ENCODE measurements at regions not wholly inside any gene's neighbourhood (a gene's known extent, or its start where the extent isn't known, plus 50 kb on each side); places are given as distances from the start of the nearest gene placed in this dataset.

- H3K9me3 ChIP-seq (ENCODE audit: control insufficient read depth in 4 of 4, low read length in 3 of 4): no peaks in the 10 kb centered on the region
- no peaks in the 10 kb centered on the region for H3K36me3 ChIP-seq (ENCODE audit: control insufficient read depth in 4 of 4, insufficient read depth in 3 of 4, low read depth in 1 of 4, low read length in 3 of 4)
- no peak overlapping the region for H3K9ac ChIP-seq (ENCODE audit: low read depth in 1 of 2, low read length in 2 of 2)
- H3K27me3 ChIP-seq (ENCODE audit: control insufficient read depth in 4 of 4, insufficient read depth in 4 of 4, low read length in 3 of 4): peaks cover 0 to 8% (median 0%) of the 10 kb centered on the region in 4 donors
- TF ChIP-seq REST (IDR thresholded peaks at IDR 0.05) (no peak), ATF3 (IDR thresholded peaks at IDR 0.05) (no peak), EGR1 (IDR thresholded peaks at IDR 0.05; ENCODE audit: low read depth in 2 of 2) (no peak), YY1 (IDR thresholded peaks at IDR 0.05) (no peak), RXRA (IDR thresholded peaks at IDR 0.05) (no peak), TAF1 (conservative IDR thresholded peaks at IDR 0.05) (no peak), ZBTB33 (IDR thresholded peaks at IDR 0.05) (no peak), MAX (IDR thresholded peaks at IDR 0.05) (no peak), RAD21 (IDR thresholded peaks at IDR 0.05) (no peak), SP1 (IDR thresholded peaks at IDR 0.05) (no peak)
- H3K4me3 ChIP-seq (ENCODE audit: low read depth in 1 of 3, low read length in 3 of 3): no peak overlapping the region
- H3K4me1 ChIP-seq (ENCODE audit: control insufficient read depth in 4 of 4, insufficient read depth in 4 of 4, low read length in 3 of 4): no peaks in the 10 kb centered on the region
- no peak overlapping the region for H3K27ac ChIP-seq (ENCODE audit: low read depth in 1 of 2, low read length in 2 of 2)
- DNase-seq (ENCODE audit: low spot score): no peak
- WGBS: 90% methylated on average over 8 of the region's 8 CpGs
Observed at GRCh38 chr12:115571446-115571845, 706.0 kb downstream of the MED13L start.

GRCh38 chr12:115571027-115571426, 706.5 kb downstream of the MED13L start:
- no peak overlapping the region for H3K27ac ChIP-seq (ENCODE audit: low read depth in 1 of 2, low read length in 2 of 2)
- 91% methylated on average over 2 of the region's 2 CpGs for WGBS
- no peaks in the 10 kb centered on the region for H3K36me3 ChIP-seq (ENCODE audit: control insufficient read depth in 4 of 4, insufficient read depth in 3 of 4, low read depth in 1 of 4, low read length in 3 of 4)
- H3K9ac ChIP-seq (ENCODE audit: low read depth in 1 of 2, low read length in 2 of 2): no peak overlapping the region
- H3K9me3 ChIP-seq (ENCODE audit: control insufficient read depth in 4 of 4, low read length in 3 of 4): no peaks in the 10 kb centered on the region
- peaks cover 0 to 8% (median 0%) of the 10 kb centered on the region in 4 donors for H3K27me3 ChIP-seq (ENCODE audit: control insufficient read depth in 4 of 4, insufficient read depth in 4 of 4, low read length in 3 of 4)
- no peak overlapping the region for H3K4me3 ChIP-seq (ENCODE audit: low read depth in 1 of 3, low read length in 3 of 3)
- DNase-seq (ENCODE audit: low spot score): no peak
- TF ChIP-seq GABPA (IDR thresholded peaks at IDR 0.05 in 1 of 2, conservative IDR thresholded peaks at IDR 0.05 in 1 of 2) (no peak), YY1 (IDR thresholded peaks at IDR 0.05) (no peak), EGR1 (IDR thresholded peaks at IDR 0.05; ENCODE audit: low read depth in 2 of 2) (no peak), HNF4A (conservative IDR thresholded peaks at IDR 0.05) (no peak), FOXA1 (IDR thresholded peaks at IDR 0.05) (no peak), SP1 (IDR thresholded peaks at IDR 0.05) (no peak), CTCF (IDR thresholded peaks at IDR 0.05; ENCODE audit: low read depth, low read length, missing input control) (no peak), RAD21 (IDR thresholded peaks at IDR 0.05) (no peak), FOXA2 (IDR thresholded peaks at IDR 0.05) (no peak), HNF4G (IDR thresholded peaks at IDR 0.05) (no peak), ZBTB33 (IDR thresholded peaks at IDR 0.05) (no peak), JUND (IDR thresholded peaks at IDR 0.05) (no peak), ATF3 (IDR thresholded peaks at IDR 0.05) (no peak), TAF1 (conservative IDR thresholded peaks at IDR 0.05) (no peak)
- H3K4me1 ChIP-seq (ENCODE audit: control insufficient read depth in 4 of 4, insufficient read depth in 4 of 4, low read length in 3 of 4): no peaks in the 10 kb centered on the region

All from liver (tissue), 8 donors.